AG04450 (cell line): ENCODE measurements at regions not wholly inside any gene's neighbourhood (a gene's known extent, or its start where the extent isn't known, plus 50 kb on each side); places are given as distances from the start of the nearest gene placed in this dataset.

Experiments used
- CTCF ChIA-PET: fragments of 300-600, 350-600 bp; formaldehyde crosslinking; extraction: SDS; loops from one replicate; lab custom pipeline; 2022; ENCODE audit warnings: antibody characterized with exemption, inconsistent platforms; lab: Charles Lee
- POLR2A ChIA-PET: fragments of 350-600 bp; formaldehyde crosslinking; extraction: SDS; loops from one replicate; lab custom pipeline; 2021; ENCODE audit warnings: antibody characterized with exemption, inconsistent platforms; lab: Yijun Ruan, JAX
- DNase-seq: peaks from one replicate; pipeline ENCODE4 v3.0.0-alpha.2; 2011; ENCODE audit warnings: low read depth, low spot score
- H3K27ac ChIP-seq: one replicate; pipeline ENCODE4 v1.5.1; 2012; ENCODE audit warnings: low read depth, low read length, control low read depth
- H3K27me3 ChIP-seq: one replicate; pipeline ENCODE4 v1.6.0; 2012; ENCODE audit warnings: low read length; ENCODE audit not compliant: control insufficient read depth, insufficient read depth
- H3K4me3 ChIP-seq: 2 replicates; pipeline ENCODE4 v1.5.1; 2011; ENCODE audit warnings: mild to moderate bottlenecking, low read depth, low read length, control low read depth
- H3K9me3 ChIP-seq: 2 replicates; pipeline ENCODE4 v1.5.1; 2012; ENCODE audit warnings: low read length; ENCODE audit not compliant: control insufficient read depth, insufficient read depth
- TF ChIP-seq, protein P1 (sequence below): IDR thresholded peaks from 2 replicates; pipeline ENCODE4 v1.5.1; 2011; ENCODE audit warnings: low read depth, low read length, control low read depth, inconsistent platforms

GRCh38 chr9:18075253-18075952 lies 398.6 kb upstream of the ADAMTSL1 start:
- ChIA-PET POLR2A (no interaction called here), CTCF (no interaction called here)
- Histone ChIP-seq H3K9me3 (no peaks in the 10 kb centered on the region), H3K27ac (no peak overlapping the region), H3K27me3 (no peaks in the 10 kb centered on the region), H3K4me3 (no peak overlapping the region)
- no peak for DNase-seq
- TF ChIP-seq, protein P1, sequence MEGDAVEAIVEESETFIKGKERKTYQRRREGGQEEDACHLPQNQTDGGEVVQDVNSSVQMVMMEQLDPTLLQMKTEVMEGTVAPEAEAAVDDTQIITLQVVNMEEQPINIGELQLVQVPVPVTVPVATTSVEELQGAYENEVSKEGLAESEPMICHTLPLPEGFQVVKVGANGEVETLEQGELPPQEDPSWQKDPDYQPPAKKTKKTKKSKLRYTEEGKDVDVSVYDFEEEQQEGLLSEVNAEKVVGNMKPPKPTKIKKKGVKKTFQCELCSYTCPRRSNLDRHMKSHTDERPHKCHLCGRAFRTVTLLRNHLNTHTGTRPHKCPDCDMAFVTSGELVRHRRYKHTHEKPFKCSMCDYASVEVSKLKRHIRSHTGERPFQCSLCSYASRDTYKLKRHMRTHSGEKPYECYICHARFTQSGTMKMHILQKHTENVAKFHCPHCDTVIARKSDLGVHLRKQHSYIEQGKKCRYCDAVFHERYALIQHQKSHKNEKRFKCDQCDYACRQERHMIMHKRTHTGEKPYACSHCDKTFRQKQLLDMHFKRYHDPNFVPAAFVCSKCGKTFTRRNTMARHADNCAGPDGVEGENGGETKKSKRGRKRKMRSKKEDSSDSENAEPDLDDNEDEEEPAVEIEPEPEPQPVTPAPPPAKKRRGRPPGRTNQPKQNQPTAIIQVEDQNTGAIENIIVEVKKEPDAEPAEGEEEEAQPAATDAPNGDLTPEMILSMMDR, result no peak

GRCh38 chr9:18077941-18078678 lies 395.8 kb upstream of the ADAMTSL1 start:
- CTCF ChIA-PET, result no interaction called here
- POLR2A ChIA-PET, result no interaction called here
- no peaks in the 10 kb centered on the region for H3K27me3 ChIP-seq
- H3K27ac ChIP-seq, result no peak overlapping the region
- DNase-seq, result no peak
- H3K9me3 ChIP-seq, result no peaks in the 10 kb centered on the region
- H3K4me3 ChIP-seq, result no peak overlapping the region
- TF ChIP-seq, protein P1, result no peak

GRCh38 chr9:18092138-18092537 lies 381.8 kb upstream of the ADAMTSL1 start:
- Histone ChIP-seq H3K4me3 (no peak overlapping the region), H3K27me3 (no peaks in the 10 kb centered on the region), H3K27ac (no peak overlapping the region), H3K9me3 (no peaks in the 10 kb centered on the region)
- ChIA-PET CTCF (no interaction called here), POLR2A (no interaction called here)
- TF ChIP-seq, protein P1, result no peak
- no peak for DNase-seq

- ChIA-PET CTCF (no interaction called here), POLR2A (no interaction called here)
- no peak for DNase-seq
- Histone ChIP-seq H3K27me3 (no peaks in the 10 kb centered on the region), H3K27ac (no peak overlapping the region), H3K9me3 (no peaks in the 10 kb centered on the region), H3K4me3 (no peak overlapping the region)
- TF ChIP-seq, protein P1, result no peak
These were observed 367.9 kb upstream of the ADAMTSL1 start for GRCh38 chr9:18106006-18106560.

DNA sequence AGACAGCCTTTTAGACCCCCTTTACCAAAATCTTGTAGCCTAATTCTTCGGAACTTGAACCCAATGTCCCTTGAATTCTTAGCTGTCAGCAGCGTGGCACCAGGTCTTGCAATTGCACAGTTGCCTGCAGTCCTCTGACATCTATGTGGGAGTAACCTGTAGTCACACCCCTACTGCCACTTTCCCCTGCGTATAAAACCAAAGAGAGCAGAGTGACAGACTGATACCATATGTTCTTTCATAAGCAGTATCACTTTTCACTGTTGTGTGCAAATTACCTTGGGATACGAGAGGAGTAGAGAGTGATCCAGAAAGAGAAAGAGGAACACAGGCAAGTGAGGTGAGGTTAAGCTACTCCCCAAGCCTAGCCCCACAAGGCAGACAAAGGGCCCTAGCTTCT lies 364.3 kb upstream of the ADAMTSL1 start:
- ChIA-PET POLR2A (no interaction called here), CTCF (no interaction called here)
- H3K27me3 ChIP-seq, result no peaks in the 10 kb centered on the region
- H3K4me3 ChIP-seq, result no peak overlapping the region
- no peak overlapping the region for H3K27ac ChIP-seq
- no peaks in the 10 kb centered on the region for H3K9me3 ChIP-seq
- DNase-seq, result no peak
- TF ChIP-seq, protein P1, result no peak
